ENCODE measurements at regions not wholly inside any gene's neighbourhood (a gene's known extent, or its start where the extent isn't known, plus 50 kb on each side); places are given as distances from the start of the nearest gene placed in this dataset.

DNA sequence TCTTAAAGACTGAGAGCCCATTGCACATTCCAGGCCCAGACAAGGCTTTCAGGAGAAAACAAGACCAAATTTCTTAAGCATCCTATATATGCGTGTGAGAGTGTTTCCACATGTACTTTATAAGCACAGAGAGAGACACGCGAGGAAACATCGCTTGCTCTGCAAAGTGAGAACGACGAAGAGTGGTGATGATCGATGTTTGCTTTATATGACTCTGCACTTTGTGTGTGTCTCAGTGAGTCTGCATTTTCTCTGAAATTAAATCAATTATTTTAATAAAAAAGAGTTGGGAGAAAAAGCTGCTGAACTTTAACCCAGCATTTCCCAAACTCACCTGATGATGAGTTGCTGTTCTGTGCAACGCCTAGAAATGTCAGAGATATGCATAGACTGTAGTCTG lies 61.7 kb upstream of the ZMIZ1 start:
- Mint-ChIP-seq H3K27me3 (ENCODE audit: unreplicated experiment) (peaks cover 10% of the 10 kb centered on the region), H3K27ac (ENCODE audit: unreplicated experiment) (no peak overlapping the region), H3K4me3 (ENCODE audit: unreplicated experiment) (no peak overlapping the region), H3K4me1 (ENCODE audit: unreplicated experiment) (peaks cover 16% of the 10 kb centered on the region), H3K36me3 (ENCODE audit: low read depth, unreplicated experiment) (no peaks in the 10 kb centered on the region), H3K9me3 (ENCODE audit: unreplicated experiment) (no peaks in the 10 kb centered on the region)
- DNase-seq (ENCODE audit: low spot score): no peak
- TF ChIP-seq CTCF (IDR thresholded peaks at IDR 0.05; ENCODE audit: unreplicated experiment): no peak

DNA sequence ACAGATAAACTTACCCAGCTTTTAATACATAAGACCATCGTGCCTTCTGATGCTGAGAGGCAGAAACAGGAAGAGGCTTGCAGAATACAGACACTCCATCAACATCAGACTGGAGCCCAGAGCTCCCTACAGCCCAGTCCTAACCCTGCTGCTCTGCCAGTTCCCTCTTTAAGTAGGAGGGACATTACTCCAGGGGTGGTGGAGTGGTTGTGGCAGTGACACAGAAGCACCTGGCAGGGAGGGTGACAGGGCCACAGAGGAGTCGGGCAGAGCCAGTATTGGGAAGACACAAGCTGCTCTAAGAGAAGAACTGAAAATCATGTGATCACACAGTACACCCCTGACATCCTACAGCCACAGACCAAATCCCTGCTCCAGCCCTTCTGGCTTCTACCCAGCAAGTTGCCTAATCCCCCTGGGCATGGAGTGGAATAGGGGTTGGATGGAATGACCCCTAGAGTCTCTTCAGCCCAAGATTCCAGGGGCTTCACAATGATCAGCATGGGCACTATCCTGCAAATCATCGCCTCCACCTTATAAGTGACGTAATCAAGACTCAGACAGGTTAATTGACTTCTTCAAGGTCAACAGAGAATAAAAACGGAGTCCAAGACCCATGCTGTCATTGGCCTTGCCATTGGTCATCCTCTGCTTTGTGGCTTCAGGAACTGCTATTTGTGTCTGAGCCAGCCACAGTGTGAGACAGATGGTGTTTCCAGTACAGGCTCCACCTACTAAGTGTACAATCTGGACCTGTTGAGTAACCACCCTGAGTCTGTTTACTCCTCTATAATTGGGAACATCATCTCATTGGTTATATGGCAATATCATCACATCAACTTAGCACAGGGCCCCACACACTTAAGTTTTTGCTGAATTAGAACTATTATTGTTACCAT lies 61.1 kb upstream of the ZMIZ1 start:
- no peak for TF ChIP-seq CTCF (IDR thresholded peaks at IDR 0.05; ENCODE audit: unreplicated experiment)
- Mint-ChIP-seq H3K4me1 (ENCODE audit: unreplicated experiment) (peaks cover 16% of the 10 kb centered on the region), H3K4me3 (ENCODE audit: unreplicated experiment) (no peak overlapping the region), H3K27me3 (ENCODE audit: unreplicated experiment) (peaks cover 10% of the 10 kb centered on the region), H3K9me3 (ENCODE audit: unreplicated experiment) (no peaks in the 10 kb centered on the region), H3K27ac (ENCODE audit: unreplicated experiment) (no peak overlapping the region), H3K36me3 (ENCODE audit: low read depth, unreplicated experiment) (no peaks in the 10 kb centered on the region)
- no peak for DNase-seq (ENCODE audit: low spot score)

DNA sequence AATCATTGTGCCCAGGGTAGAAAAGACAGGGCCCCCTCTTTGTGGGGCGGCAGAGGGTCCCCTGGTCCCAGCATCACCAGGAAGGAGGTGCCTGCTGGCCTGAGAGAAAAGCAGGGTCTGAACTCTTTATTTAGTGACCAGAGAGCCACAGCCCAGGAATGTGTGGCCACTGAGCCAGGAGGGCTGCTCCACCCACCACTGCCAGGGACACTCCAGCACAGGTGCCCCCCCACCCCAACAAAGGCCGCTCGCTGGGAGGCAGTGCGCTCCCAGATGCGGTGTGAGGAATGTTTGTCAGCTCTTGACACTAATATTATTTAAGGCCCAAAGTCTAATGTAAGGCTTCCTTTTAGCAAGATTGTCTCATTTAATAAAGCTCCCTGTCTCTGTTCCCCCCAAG lies 59.6 kb upstream of the ZMIZ1 start:
- Mint-ChIP-seq H3K36me3 (ENCODE audit: low read depth, unreplicated experiment) (no peaks in the 10 kb centered on the region), H3K27me3 (ENCODE audit: unreplicated experiment) (peaks cover 10% of the 10 kb centered on the region), H3K9me3 (ENCODE audit: unreplicated experiment) (no peaks in the 10 kb centered on the region), H3K4me3 (ENCODE audit: unreplicated experiment) (no peak overlapping the region), H3K27ac (ENCODE audit: unreplicated experiment) (no peak overlapping the region), H3K4me1 (ENCODE audit: unreplicated experiment) (peaks cover 16% of the 10 kb centered on the region)
- no peak for DNase-seq (ENCODE audit: low spot score)
- TF ChIP-seq CTCF (IDR thresholded peaks at IDR 0.05; ENCODE audit: unreplicated experiment): no peak

DNA sequence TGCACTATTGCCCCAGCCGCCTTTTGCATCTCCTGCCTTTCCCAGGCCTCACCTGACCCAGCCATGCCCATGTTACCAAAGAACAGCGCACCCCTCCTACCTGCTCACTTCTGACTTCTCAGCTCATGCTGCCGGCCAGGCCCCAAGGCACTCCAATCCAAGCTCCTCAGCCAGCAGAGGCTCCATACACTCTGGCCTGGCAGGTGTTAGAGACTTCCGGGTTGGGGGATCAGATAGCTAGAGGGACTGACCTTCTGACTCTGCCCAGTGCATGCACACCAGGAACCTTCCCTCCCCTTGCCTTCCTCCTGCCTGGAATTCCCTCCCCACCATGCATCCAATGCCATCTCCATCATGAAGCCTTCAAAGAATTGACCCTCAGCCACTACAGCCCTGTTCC lies 56.2 kb upstream of the ZMIZ1 start:
- Mint-ChIP-seq H3K4me1 (ENCODE audit: unreplicated experiment) (peaks cover 10% of the 10 kb centered on the region), H3K4me3 (ENCODE audit: unreplicated experiment) (no peak overlapping the region), H3K9me3 (ENCODE audit: unreplicated experiment) (no peaks in the 10 kb centered on the region), H3K27me3 (ENCODE audit: unreplicated experiment) (peaks cover 5% of the 10 kb centered on the region), H3K36me3 (ENCODE audit: low read depth, unreplicated experiment) (no peaks in the 10 kb centered on the region), H3K27ac (ENCODE audit: unreplicated experiment) (no peak overlapping the region)
- TF ChIP-seq CTCF (IDR thresholded peaks at IDR 0.05; ENCODE audit: unreplicated experiment): no peak
- no peak for DNase-seq (ENCODE audit: low spot score)

GRCh38 chr10:79013406-79013987 lies 55.3 kb upstream of the ZMIZ1 start:
- peaks cover 8% of the 10 kb centered on the region for H3K4me1 Mint-ChIP-seq (ENCODE audit: unreplicated experiment)
- H3K36me3 Mint-ChIP-seq (ENCODE audit: low read depth, unreplicated experiment): no peaks in the 10 kb centered on the region
- no peak for TF ChIP-seq CTCF (IDR thresholded peaks at IDR 0.05; ENCODE audit: unreplicated experiment)
- H3K27ac Mint-ChIP-seq (ENCODE audit: unreplicated experiment): no peak overlapping the region
- H3K9me3 Mint-ChIP-seq (ENCODE audit: unreplicated experiment): no peaks in the 10 kb centered on the region
- peaks cover 4% of the 10 kb centered on the region for H3K27me3 Mint-ChIP-seq (ENCODE audit: unreplicated experiment)
- DNase-seq (ENCODE audit: low spot score): no peak
- no peak overlapping the region for H3K4me3 Mint-ChIP-seq (ENCODE audit: unreplicated experiment)
